Coronary artery (tissue), 2 donors: ENCODE measurements at regions not wholly inside any gene's neighbourhood (a gene's known extent, or its start where the extent isn't known, plus 50 kb on each side); places are given as distances from the start of the nearest gene placed in this dataset.
"Not testable (repeated sequence)": the region's sequence is repeated elsewhere in the genome, so short reads cannot be mapped to it uniquely, and the experiment has no call there.

Experiments
- DNase-seq: peaks from one replicate; pipeline ENCODE4 v3.0.0-alpha.2; 2017; ENCODE audit warnings: low spot score
- H3K27ac ChIP-seq, 2 donors: fragments of 200-600 bp; sonication (generic); one replicate each; pipeline ENCODE4 v1.5.1; 2016 to 2019
- H3K4me3 ChIP-seq: fragments of 200-600 bp; sonication (generic); 2 replicates; pipeline ENCODE4 v1.5.1; 2016; ENCODE audit warnings: mild to moderate bottlenecking, moderate library complexity
- TF ChIP-seq, protein P1 (sequence below): fragments of 200-600 bp; sonication (generic); IDR thresholded peaks from one replicate; pipeline ENCODE4 v1.5.1; 2019; ENCODE audit warnings: antibody characterized with exemption

DNA sequence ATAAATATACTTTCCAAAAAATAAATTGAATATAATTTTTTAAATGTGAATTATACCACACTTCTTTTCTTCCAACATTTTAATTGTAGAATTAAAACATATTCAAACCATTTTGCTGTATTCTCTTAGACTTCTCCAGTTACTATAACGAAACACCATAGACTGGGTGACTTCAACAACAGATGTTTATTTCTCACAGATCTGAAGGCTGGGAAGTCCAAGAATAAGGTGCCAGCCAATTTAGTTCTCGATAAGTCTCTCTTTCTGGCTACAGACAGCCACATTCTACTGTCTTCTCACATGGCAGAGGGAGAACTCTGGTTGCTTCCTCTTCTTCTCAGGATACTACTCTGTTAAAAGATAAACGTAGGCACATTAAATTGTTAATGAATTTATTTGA, 155.8 kb upstream of the UGT8 start:
- Histone ChIP-seq H3K4me3 (no peak overlapping the region), H3K27ac (no peak overlapping the region)
- TF ChIP-seq, protein P1, sequence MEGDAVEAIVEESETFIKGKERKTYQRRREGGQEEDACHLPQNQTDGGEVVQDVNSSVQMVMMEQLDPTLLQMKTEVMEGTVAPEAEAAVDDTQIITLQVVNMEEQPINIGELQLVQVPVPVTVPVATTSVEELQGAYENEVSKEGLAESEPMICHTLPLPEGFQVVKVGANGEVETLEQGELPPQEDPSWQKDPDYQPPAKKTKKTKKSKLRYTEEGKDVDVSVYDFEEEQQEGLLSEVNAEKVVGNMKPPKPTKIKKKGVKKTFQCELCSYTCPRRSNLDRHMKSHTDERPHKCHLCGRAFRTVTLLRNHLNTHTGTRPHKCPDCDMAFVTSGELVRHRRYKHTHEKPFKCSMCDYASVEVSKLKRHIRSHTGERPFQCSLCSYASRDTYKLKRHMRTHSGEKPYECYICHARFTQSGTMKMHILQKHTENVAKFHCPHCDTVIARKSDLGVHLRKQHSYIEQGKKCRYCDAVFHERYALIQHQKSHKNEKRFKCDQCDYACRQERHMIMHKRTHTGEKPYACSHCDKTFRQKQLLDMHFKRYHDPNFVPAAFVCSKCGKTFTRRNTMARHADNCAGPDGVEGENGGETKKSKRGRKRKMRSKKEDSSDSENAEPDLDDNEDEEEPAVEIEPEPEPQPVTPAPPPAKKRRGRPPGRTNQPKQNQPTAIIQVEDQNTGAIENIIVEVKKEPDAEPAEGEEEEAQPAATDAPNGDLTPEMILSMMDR = no peak
- no peak for DNase-seq

DNA sequence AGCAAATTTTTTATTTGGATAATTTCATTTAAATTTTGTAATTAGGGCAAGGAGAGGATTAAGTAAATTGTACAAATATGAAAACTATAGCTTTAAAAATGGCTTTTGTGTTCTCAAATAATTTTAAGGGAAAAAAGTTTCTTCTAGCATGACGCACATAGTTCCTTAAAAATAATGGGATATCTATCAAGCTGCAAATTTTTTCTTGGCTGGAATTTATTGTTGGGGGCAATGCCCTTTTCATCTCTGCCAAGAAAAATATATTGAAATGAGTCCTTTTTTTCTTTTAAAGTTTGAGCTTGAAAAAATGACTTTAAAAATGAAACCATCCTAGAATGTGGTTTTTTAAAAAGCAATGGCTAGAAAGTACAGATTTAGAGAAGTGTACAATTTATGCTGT, 154.4 kb upstream of the UGT8 start:
- TF ChIP-seq, protein P1 = no peak
- DNase-seq = no peak
- Histone ChIP-seq H3K27ac (no peak overlapping the region), H3K4me3 (no peak overlapping the region)

DNA sequence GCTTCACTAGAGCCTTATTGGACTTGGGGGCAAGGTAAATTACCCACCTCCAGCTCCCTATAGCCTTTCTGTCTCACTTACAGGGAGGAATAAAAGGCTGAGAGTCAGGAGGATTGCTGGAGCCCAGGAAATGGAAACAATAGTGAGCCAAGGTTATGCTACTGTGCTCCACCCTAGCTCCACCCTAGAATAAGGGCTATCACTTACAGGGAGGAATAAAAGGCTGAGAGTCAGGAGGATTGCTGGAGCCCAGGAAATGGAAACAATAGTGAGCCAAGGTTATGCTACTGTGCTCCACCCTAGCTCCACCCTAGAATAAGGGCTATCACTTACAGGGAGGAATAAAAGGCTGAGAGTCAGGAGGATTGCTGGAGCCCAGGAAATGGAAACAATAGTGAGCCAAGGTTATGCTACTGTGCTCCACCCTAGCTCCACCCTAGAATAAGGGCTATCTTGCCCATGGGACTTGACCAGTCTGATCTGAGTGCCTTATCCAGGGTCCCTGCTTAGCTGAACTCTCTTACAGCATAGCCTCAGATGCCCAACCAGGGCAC, 150.6 kb upstream of the UGT8 start:
- DNase-seq, H3K27ac ChIP-seq, H3K4me3 ChIP-seq: not testable (repeated sequence)

DNA sequence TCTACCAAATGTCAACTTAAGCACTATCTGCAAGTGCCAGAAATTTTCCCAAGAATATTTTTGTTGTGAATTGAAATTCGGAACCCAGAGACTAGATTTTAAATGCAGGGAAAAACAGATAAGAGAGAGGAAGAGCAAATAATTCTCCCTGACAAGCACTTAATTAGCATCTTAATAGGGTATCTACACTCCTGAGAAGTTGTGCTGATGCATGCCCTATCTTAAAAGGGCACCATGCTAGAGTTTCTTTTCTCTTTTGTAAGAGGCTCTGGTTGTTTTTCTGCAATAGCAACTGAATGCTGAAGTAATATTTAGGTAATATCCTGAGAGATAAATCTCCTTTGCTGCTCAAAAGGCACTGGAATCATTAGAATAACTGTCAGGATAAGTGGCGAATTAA, 139.9 kb upstream of the UGT8 start:
- DNase-seq = no peak
- H3K27ac ChIP-seq = no peak overlapping the region
- H3K4me3 ChIP-seq = no peak overlapping the region
- TF ChIP-seq, protein P1 = no peak

DNA sequence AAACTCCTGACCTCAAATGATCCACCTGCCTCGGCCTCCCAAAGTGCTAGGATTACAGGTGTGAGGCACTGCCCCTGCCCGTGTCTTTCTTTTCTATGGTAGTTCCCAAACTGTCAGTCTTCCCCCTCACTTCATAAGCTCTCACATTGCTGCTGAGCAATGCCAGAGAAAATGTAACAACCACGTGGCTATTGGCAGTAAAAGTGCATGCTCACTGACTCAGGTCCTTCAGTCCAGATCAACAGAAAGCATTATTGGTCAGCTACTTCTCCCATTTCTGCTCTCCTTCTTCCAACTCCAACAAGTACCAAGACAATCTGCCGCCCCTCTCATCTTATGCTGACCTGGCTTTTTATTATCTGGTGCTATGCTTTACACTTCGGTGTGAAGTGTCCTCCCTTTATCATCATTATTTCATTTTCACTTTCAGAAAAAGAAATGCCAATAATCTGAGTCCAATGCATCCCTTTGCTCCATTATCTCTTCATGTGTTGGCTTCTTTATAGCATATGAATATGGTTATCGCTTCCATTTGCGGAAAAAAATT, 133.8 kb upstream of the UGT8 start:
- Histone ChIP-seq H3K27ac (no peak overlapping the region), H3K4me3 (no peak overlapping the region)
- no peak for DNase-seq
- TF ChIP-seq, protein P1 = no peak

DNA sequence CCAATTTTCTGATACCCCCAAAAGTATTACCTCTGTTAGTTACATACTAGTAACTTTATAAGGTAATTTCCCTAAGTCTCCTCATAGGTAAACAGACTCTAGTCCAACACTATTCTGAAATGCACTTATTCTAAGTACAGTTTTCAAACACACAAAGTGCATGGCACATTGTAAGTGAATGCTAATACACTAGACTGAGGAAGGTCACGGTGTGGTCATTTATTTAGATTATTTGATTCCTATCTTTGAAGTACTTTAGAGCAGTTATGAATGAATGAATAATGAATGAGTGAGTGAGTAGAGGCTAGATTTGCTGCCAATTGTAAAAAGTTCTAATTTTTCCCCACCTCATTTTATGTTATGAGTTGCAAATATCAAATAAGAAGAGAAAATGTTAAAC, 132.8 kb upstream of the UGT8 start:
- TF ChIP-seq, protein P1 = no peak
- no peak for DNase-seq
- no peak overlapping the region for H3K4me3 ChIP-seq
- H3K27ac ChIP-seq = no peak overlapping the region

DNA sequence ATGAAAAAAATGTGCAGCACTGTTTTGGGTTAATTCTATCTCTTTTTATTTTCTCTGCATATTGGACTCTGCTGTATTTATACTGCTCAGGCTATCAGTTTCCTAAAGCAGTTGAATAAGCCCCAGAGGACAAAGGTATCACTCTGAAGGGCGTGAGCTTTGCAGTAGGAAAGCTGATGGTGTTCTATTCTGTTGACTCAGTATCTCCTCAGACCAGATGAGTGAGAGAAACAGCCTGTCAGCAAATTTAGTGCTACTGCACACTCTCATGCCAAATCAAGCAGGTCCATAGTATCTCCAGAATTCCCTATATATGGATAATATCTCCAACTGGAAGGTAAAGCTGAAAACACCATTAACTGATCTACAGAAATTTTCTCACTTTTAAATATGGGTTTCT, 132.3 kb upstream of the UGT8 start:
- no peak overlapping the region for H3K27ac ChIP-seq
- no peak for DNase-seq
- TF ChIP-seq, protein P1 = no peak
- H3K4me3 ChIP-seq = no peak overlapping the region
